ENCODE measurements at regions not wholly inside any gene's neighbourhood (a gene's known extent, or its start where the extent isn't known, plus 50 kb on each side); places are given as distances from the start of the nearest gene placed in this dataset.

DNA sequence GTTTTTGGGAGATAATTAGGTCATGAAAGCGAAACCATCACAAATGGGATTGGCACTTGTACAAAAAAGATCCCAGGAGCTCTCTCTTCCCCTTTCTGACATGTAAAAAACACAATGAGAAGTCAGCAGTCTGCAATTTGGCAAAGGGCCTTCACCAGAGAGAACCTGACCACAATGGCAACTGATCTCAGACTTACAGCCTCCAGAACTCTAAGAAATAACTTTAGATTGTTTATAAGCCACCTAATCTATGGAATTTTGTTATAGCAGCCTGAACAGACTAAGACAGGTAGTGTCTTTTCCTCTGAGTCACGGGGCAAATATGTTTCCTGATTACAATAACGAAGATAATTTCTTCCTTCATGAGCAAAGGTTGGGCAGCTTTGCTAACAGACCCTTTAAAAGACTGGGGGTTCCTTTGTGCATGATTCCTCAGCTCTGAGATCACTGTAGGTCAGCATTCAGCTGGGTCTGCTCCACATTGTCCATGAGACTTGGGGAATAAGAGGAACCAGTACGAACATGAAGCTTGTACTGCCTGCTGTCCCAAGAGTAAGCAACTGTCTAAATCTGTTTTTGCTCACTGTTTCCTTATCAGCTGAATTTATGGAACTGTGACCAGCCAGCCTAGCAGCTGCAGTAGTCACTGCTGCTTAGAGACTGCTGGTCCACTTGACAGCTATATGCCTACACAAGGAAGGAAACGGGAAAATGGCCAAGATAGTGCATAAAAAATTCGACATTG lies 191.6 kb downstream of the ANAPC10 start:
- TF ChIP-seq, protein P1, sequence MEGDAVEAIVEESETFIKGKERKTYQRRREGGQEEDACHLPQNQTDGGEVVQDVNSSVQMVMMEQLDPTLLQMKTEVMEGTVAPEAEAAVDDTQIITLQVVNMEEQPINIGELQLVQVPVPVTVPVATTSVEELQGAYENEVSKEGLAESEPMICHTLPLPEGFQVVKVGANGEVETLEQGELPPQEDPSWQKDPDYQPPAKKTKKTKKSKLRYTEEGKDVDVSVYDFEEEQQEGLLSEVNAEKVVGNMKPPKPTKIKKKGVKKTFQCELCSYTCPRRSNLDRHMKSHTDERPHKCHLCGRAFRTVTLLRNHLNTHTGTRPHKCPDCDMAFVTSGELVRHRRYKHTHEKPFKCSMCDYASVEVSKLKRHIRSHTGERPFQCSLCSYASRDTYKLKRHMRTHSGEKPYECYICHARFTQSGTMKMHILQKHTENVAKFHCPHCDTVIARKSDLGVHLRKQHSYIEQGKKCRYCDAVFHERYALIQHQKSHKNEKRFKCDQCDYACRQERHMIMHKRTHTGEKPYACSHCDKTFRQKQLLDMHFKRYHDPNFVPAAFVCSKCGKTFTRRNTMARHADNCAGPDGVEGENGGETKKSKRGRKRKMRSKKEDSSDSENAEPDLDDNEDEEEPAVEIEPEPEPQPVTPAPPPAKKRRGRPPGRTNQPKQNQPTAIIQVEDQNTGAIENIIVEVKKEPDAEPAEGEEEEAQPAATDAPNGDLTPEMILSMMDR (IDR thresholded peaks at IDR 0.05; ENCODE audit: extremely low read depth, insufficient read depth, missing control alignments) = no peak
- no peak for DNase-seq (ENCODE audit: low spot score)
- in situ Hi-C loops (cut with MboI; ENCODE audit: low pct_unique_long_range_greater_than_20kb, low sequenced_read_pairs, unreplicated experiment) = no loop called here

- TF ChIP-seq, protein P1 (IDR thresholded peaks at IDR 0.05; ENCODE audit: extremely low read depth, insufficient read depth, missing control alignments) = no peak
- DNase-seq (ENCODE audit: low spot score) = no peak
- in situ Hi-C loops (cut with MboI; ENCODE audit: low pct_unique_long_range_greater_than_20kb, low sequenced_read_pairs, unreplicated experiment) = no loop called here
These were observed 187.3 kb downstream of the ANAPC10 start for GRCh38 chr4:144910723-144911122.

Data from GM13977 (cell line).